ENCODE measurements at regions not wholly inside any gene's neighbourhood (a gene's known extent, or its start where the extent isn't known, plus 50 kb on each side); places are given as distances from the start of the nearest gene placed in this dataset.

DNA sequence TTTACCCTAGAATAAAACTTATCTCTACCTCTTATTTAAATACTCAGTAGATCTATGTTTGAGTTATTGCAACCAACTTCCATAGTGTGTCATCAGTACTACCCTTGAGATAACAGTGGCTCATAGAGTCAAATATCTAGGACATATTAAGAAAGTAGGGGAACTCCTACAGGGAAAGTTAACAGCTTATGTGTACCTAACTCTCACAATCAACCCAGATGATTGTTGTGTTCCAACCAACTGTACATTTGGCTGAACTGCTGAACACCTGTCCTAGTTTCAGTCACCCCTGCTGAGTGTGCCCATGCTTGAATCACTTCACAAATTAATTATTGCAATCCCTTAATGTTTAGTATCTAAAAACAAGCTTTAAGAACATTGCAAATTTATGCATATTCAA, 244.2 kb upstream of the GRID2 start:
- H3K4me1 ChIP-seq (ENCODE audit: control insufficient read depth in 4 of 4, insufficient read depth in 4 of 4, low read length in 3 of 4), result no peaks in the 10 kb centered on the region
- no peak overlapping the region for H3K27ac ChIP-seq (ENCODE audit: low read depth in 1 of 2, low read length in 2 of 2)
- H3K9me3 ChIP-seq (ENCODE audit: control insufficient read depth in 4 of 4, low read length in 3 of 4), result no peaks in the 10 kb centered on the region
- no peak overlapping the region for H3K4me3 ChIP-seq (ENCODE audit: low read depth in 1 of 3, low read length in 3 of 3)
- DNase-seq (ENCODE audit: low spot score), result no peak
- no peaks in the 10 kb centered on the region for H3K36me3 ChIP-seq (ENCODE audit: control insufficient read depth in 4 of 4, insufficient read depth in 3 of 4, low read depth in 1 of 4, low read length in 3 of 4)
- TF ChIP-seq YY1 (IDR thresholded peaks at IDR 0.05), result no peak
- TF ChIP-seq RAD21 (IDR thresholded peaks at IDR 0.05), result no peak
- no peak for TF ChIP-seq SP1 (IDR thresholded peaks at IDR 0.05)
- no peak for TF ChIP-seq JUND (IDR thresholded peaks at IDR 0.05)
- no peak for TF ChIP-seq GABPA (IDR thresholded peaks at IDR 0.05 in 1 of 2, conservative IDR thresholded peaks at IDR 0.05 in 1 of 2)
- H3K9ac ChIP-seq (ENCODE audit: low read depth in 1 of 2, low read length in 2 of 2), result no peak overlapping the region
- no peaks in the 10 kb centered on the region for H3K27me3 ChIP-seq (ENCODE audit: control insufficient read depth in 4 of 4, insufficient read depth in 4 of 4, low read length in 3 of 4)

DNA sequence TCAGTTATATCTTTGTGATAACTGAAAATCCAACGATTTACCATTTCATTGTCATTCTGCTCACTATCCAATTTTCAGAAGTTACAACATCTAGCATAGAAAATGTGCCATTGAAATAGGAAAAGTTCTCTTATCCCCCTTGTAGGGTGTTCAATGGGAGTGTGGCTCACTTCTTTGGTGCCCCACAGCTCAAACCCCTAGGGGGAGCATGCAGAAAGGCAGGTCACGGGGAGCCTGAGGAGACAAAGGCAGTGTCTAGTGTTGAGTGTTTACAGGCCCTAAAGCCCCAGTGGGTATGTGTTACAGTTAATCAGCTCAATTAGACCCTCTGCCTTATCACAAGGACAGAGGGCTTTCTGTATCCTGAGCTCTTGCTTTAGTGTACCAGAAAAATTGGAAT, 243.4 kb upstream of the GRID2 start:
- 76% methylated on average over 2 of the region's 2 CpGs for WGBS

More for the DNA sequence above, 243.4 kb upstream of the GRID2 start:
- TF ChIP-seq GABPA (IDR thresholded peaks at IDR 0.05 in 1 of 2, conservative IDR thresholded peaks at IDR 0.05 in 1 of 2), result no peak
- no peak for TF ChIP-seq TAF1 (conservative IDR thresholded peaks at IDR 0.05)
- no peak for TF ChIP-seq HNF4G (IDR thresholded peaks at IDR 0.05)
- no peak for TF ChIP-seq HNF4A (conservative IDR thresholded peaks at IDR 0.05)
- TF ChIP-seq, protein P1, sequence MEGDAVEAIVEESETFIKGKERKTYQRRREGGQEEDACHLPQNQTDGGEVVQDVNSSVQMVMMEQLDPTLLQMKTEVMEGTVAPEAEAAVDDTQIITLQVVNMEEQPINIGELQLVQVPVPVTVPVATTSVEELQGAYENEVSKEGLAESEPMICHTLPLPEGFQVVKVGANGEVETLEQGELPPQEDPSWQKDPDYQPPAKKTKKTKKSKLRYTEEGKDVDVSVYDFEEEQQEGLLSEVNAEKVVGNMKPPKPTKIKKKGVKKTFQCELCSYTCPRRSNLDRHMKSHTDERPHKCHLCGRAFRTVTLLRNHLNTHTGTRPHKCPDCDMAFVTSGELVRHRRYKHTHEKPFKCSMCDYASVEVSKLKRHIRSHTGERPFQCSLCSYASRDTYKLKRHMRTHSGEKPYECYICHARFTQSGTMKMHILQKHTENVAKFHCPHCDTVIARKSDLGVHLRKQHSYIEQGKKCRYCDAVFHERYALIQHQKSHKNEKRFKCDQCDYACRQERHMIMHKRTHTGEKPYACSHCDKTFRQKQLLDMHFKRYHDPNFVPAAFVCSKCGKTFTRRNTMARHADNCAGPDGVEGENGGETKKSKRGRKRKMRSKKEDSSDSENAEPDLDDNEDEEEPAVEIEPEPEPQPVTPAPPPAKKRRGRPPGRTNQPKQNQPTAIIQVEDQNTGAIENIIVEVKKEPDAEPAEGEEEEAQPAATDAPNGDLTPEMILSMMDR (IDR thresholded peaks at IDR 0.05; ENCODE audit: low read depth, low read length, missing input control), result no peak
- no peak for TF ChIP-seq FOXA1 (IDR thresholded peaks at IDR 0.05)
- TF ChIP-seq ZBTB33 (IDR thresholded peaks at IDR 0.05), result no peak
- TF ChIP-seq REST (IDR thresholded peaks at IDR 0.05), result no peak
- no peak for TF ChIP-seq YY1 (IDR thresholded peaks at IDR 0.05)
- TF ChIP-seq, protein P2, sequence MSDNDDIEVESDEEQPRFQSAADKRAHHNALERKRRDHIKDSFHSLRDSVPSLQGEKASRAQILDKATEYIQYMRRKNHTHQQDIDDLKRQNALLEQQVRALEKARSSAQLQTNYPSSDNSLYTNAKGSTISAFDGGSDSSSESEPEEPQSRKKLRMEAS (IDR thresholded peaks at IDR 0.05), result no peak
- no peak for TF ChIP-seq RAD21 (IDR thresholded peaks at IDR 0.05)
- TF ChIP-seq SP1 (IDR thresholded peaks at IDR 0.05), result no peak
- no peak for TF ChIP-seq JUND (IDR thresholded peaks at IDR 0.05)
- TF ChIP-seq FOXA2 (IDR thresholded peaks at IDR 0.05), result no peak
- TF ChIP-seq, protein P3, sequence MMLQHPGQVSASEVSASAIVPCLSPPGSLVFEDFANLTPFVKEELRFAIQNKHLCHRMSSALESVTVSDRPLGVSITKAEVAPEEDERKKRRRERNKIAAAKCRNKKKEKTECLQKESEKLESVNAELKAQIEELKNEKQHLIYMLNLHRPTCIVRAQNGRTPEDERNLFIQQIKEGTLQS (IDR thresholded peaks at IDR 0.05), result no peak
- no peak for TF ChIP-seq RXRA (IDR thresholded peaks at IDR 0.05)
- Histone ChIP-seq H3K36me3 (ENCODE audit: control insufficient read depth in 4 of 4, insufficient read depth in 3 of 4, low read depth in 1 of 4, low read length in 3 of 4) (no peaks in the 10 kb centered on the region), H3K27ac (ENCODE audit: low read depth in 1 of 2, low read length in 2 of 2) (no peak overlapping the region), H3K4me1 (ENCODE audit: control insufficient read depth in 4 of 4, insufficient read depth in 4 of 4, low read length in 3 of 4) (no peaks in the 10 kb centered on the region), H3K9me3 (ENCODE audit: control insufficient read depth in 4 of 4, low read length in 3 of 4) (no peaks in the 10 kb centered on the region), H3K27me3 (ENCODE audit: control insufficient read depth in 4 of 4, insufficient read depth in 4 of 4, low read length in 3 of 4) (no peaks in the 10 kb centered on the region), H3K4me3 (ENCODE audit: low read depth in 1 of 3, low read length in 3 of 3) (no peak overlapping the region), H3K9ac (ENCODE audit: low read depth in 1 of 2, low read length in 2 of 2) (no peak overlapping the region)
- no peak for DNase-seq (ENCODE audit: low spot score)
